ENCODE measurements at regions not wholly inside any gene's neighbourhood (a gene's known extent, or its start where the extent isn't known, plus 50 kb on each side); places are given as distances from the start of the nearest gene placed in this dataset.

- H3K36me3 Mint-ChIP-seq (ENCODE audit: low read depth), result no peaks in the 10 kb centered on the region
Observed at GRCh38 chr18:37663446-37663845, 97.8 kb upstream of the CELF4 start.

GRCh38 chr18:37662546-37663339, 97.1 kb upstream of the CELF4 start:
- Histone ChIP-seq H3K4me1 (ENCODE audit: insufficient read depth) (no peaks in the 10 kb centered on the region), H4K20me1 (replicated peaks; ENCODE audit: insufficient read depth) (no peaks in the 10 kb centered on the region), H2AFZ (no peak overlapping the region), H3K27ac (ENCODE audit: low read depth) (no peak overlapping the region), H3K36me3 (ENCODE audit: insufficient read depth) (no peaks in the 10 kb centered on the region), H3K9me2 (ENCODE audit: insufficient read depth) (peaks cover 12% of the 10 kb centered on the region), H3K27me3 (ENCODE audit: insufficient read depth) (no peaks in the 10 kb centered on the region), H3F3A (replicated peaks; ENCODE audit: low read depth) (no peaks in the 10 kb centered on the region), H3K4me2 (no peak overlapping the region), H3K79me2 (replicated peaks; ENCODE audit: insufficient read depth) (no peaks in the 10 kb centered on the region), H3K4me3 (no peak overlapping the region)
- Mint-ChIP-seq H3K27ac (no peak overlapping the region), H3K4me3 (no peak overlapping the region), H3K27me3 (ENCODE audit: insufficient read depth, low read depth, poor library complexity) (peaks cover 6% of the 10 kb centered on the region), H3K4me1 (peaks cover 18% of the 10 kb centered on the region), H3K9me3 (no peaks in the 10 kb centered on the region), H3K36me3 (ENCODE audit: low read depth) (no peaks in the 10 kb centered on the region)
- DNase-seq (ENCODE audit: low spot score), result no peak
- ATAC-seq, result no peak
- TF ChIP-seq STAT1 (IDR thresholded peaks at IDR 0.05; ENCODE audit: unreplicated experiment), result no peak
- TF ChIP-seq POLR2AphosphoS5 (IDR thresholded peaks at IDR 0.05; ENCODE audit: low read depth), result no peak
- no peak for TF ChIP-seq NANOG (IDR thresholded peaks at IDR 0.05; ENCODE audit: borderline replicate concordance)
- TF ChIP-seq REST (IDR thresholded peaks at IDR 0.05; ENCODE audit: unreplicated experiment), result no peak

More at GRCh38 chr18:37663446-37663845, 97.8 kb upstream of the CELF4 start:
- H3K27ac Mint-ChIP-seq, result no peak overlapping the region
- H3K4me1 ChIP-seq (ENCODE audit: insufficient read depth), result peaks cover 6% of the 10 kb centered on the region; the same call in 1 of the 2 replicates
- H3K27me3 ChIP-seq (ENCODE audit: insufficient read depth), result no peaks in the 10 kb centered on the region
- H4K20me1 ChIP-seq (replicated peaks; ENCODE audit: insufficient read depth), result no peaks in the 10 kb centered on the region
- H3K4me1 Mint-ChIP-seq, result peaks cover 23% of the 10 kb centered on the region
- ATAC-seq, result no peak
- H3K4me3 ChIP-seq, result no peak overlapping the region
- H3K9me3 Mint-ChIP-seq, result no peaks in the 10 kb centered on the region
- no peak overlapping the region for H2AFZ ChIP-seq
- H3K4me3 Mint-ChIP-seq, result no peak overlapping the region
- no peaks in the 10 kb centered on the region for H3K79me2 ChIP-seq (replicated peaks; ENCODE audit: insufficient read depth)
- H3K27me3 Mint-ChIP-seq (ENCODE audit: insufficient read depth, low read depth, poor library complexity), result peaks cover 3% of the 10 kb centered on the region
- no peak overlapping the region for H3K4me2 ChIP-seq
- H3F3A ChIP-seq (replicated peaks; ENCODE audit: low read depth), result no peaks in the 10 kb centered on the region
- no peak for DNase-seq (ENCODE audit: low spot score)
- H3K9me2 ChIP-seq (ENCODE audit: insufficient read depth), result peaks cover 17% of the 10 kb centered on the region
- TF ChIP-seq REST (IDR thresholded peaks at IDR 0.05; ENCODE audit: unreplicated experiment) (no peak), POLR2AphosphoS5 (IDR thresholded peaks at IDR 0.05; ENCODE audit: low read depth) (no peak), ETS1 (IDR thresholded peaks at IDR 0.05) (no peak), ZNF114 (CRISPR knock-in tag; IDR thresholded peaks at IDR 0.05) (no peak), STAT1 (IDR thresholded peaks at IDR 0.05; ENCODE audit: unreplicated experiment) (no peak)
- H3K27ac ChIP-seq (ENCODE audit: low read depth), result no peak overlapping the region
- H3K36me3 ChIP-seq (ENCODE audit: insufficient read depth), result no peaks in the 10 kb centered on the region

Measured in GM23338 (cell line).